ENCODE measurements at regions not wholly inside any gene's neighbourhood (a gene's known extent, or its start where the extent isn't known, plus 50 kb on each side); places are given as distances from the start of the nearest gene placed in this dataset.

DNA sequence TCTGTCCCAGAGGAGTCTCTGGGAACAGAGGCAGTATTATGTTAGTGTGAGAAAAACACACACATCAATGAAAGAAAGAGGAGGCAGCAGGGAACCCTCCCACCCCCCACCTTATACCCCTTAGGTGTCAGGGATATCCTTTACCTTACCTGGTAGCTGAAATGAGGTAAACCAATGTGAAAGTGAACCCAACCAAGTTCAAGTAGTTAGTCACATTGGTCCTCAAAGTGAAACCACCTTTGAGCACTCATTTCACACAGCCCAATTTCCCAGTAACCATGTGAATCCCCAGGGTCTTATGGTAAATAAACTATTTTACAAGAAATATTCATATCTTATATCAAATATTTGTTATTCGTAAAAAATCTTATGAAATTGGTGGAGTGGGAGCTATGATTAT is 377.8 kb downstream of the LRATD1 start:
- CTCF ChIA-PET, result interaction anchor here (0.8 to 1.1 kb wide), 2 partner anchors 307 to 376 kb away, joined by 3 to 4 read pairs; no protein-coding TSS in a partner anchor
- Histone ChIP-seq H2AFZ (ENCODE audit: low read depth) (no peak overlapping the region), H3K4me3 (ENCODE audit: low read depth in 2 of 2, low read length in 1 of 2) (no peak overlapping the region), H3K4me2 (no peak overlapping the region), H3K27me3 (ENCODE audit: insufficient read depth) (no peaks in the 10 kb centered on the region), H3K9me3 (0 out of 2 replicates have a peak, but pooled peaks cover 4% of the 10 kb centered on the region), H3K79me2 (ENCODE audit: insufficient read depth) (no peaks in the 10 kb centered on the region), H3K36me3 (replicated peaks in 1 of 2; ENCODE audit: control insufficient read depth in 1 of 2, insufficient read depth in 2 of 2, low read length in 1 of 2) (no peaks in the 10 kb centered on the region), H3F3A (replicated peaks; ENCODE audit: insufficient read depth) (no peaks in the 10 kb centered on the region), H3K9ac (no peak overlapping the region), H3K4me1 (ENCODE audit: control insufficient read depth in 1 of 2, insufficient read depth in 2 of 2, low read depth in 1 of 2, low read length in 1 of 2) (no peaks in the 10 kb centered on the region), H3K9me2 (no peaks in the 10 kb centered on the region), H4K20me1 (ENCODE audit: insufficient read depth) (no peaks in the 10 kb centered on the region), H3K27ac (ENCODE audit: low read depth in 2 of 2, low read length in 1 of 2) (no peak overlapping the region)
- TF ChIP-seq, protein P1, sequence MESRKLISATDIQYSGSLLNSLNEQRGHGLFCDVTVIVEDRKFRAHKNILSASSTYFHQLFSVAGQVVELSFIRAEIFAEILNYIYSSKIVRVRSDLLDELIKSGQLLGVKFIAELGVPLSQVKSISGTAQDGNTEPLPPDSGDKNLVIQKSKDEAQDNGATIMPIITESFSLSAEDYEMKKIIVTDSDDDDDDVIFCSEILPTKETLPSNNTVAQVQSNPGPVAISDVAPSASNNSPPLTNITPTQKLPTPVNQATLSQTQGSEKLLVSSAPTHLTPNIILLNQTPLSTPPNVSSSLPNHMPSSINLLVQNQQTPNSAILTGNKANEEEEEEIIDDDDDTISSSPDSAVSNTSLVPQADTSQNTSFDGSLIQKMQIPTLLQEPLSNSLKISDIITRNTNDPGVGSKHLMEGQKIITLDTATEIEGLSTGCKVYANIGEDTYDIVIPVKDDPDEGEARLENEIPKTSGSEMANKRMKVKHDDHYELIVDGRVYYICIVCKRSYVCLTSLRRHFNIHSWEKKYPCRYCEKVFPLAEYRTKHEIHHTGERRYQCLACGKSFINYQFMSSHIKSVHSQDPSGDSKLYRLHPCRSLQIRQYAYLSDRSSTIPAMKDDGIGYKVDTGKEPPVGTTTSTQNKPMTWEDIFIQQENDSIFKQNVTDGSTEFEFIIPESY (IDR thresholded peaks at IDR 0.05; ENCODE audit: borderline replicate concordance, low read depth), result no peak
- TF ChIP-seq RXRA (IDR thresholded peaks at IDR 0.05; ENCODE audit: borderline replicate concordance, low read depth) (no peak), RCOR1 (IDR thresholded peaks at IDR 0.05; ENCODE audit: low read length) (no peak), MEF2A (IDR thresholded peaks at IDR 0.05; ENCODE audit: borderline replicate concordance, low read depth) (no peak), FOXJ3 (CRISPR knock-in tag; IDR thresholded peaks at IDR 0.05) (no peak), RAD21 (IDR thresholded peaks at IDR 0.05; ENCODE audit: low read length) (no peak), SMC3 (IDR thresholded peaks at IDR 0.05; ENCODE audit: low read depth, low read length) (no peak), YY1 (IDR thresholded peaks at IDR 0.05; ENCODE audit: low read depth) (no peak), TAF1 (IDR thresholded peaks at IDR 0.05; ENCODE audit: borderline replicate concordance, low read depth, low read length) (no peak), EP300 (IDR thresholded peaks at IDR 0.05; ENCODE audit: borderline replicate concordance in 1 of 2, low read depth in 1 of 2, low read length in 1 of 2) (no peak), ELF1 (IDR thresholded peaks at IDR 0.05) (no peak), JUND (IDR thresholded peaks at IDR 0.05) (no peak), GATA2 (CRISPR knock-in tag; IDR thresholded peaks at IDR 0.05) (no peak), NRF1 (IDR thresholded peaks at IDR 0.05; ENCODE audit: low read depth, low read length) (no peak), GABPA (IDR thresholded peaks at IDR 0.05; ENCODE audit: low read depth) (no peak)
- TF ChIP-seq, protein P2, sequence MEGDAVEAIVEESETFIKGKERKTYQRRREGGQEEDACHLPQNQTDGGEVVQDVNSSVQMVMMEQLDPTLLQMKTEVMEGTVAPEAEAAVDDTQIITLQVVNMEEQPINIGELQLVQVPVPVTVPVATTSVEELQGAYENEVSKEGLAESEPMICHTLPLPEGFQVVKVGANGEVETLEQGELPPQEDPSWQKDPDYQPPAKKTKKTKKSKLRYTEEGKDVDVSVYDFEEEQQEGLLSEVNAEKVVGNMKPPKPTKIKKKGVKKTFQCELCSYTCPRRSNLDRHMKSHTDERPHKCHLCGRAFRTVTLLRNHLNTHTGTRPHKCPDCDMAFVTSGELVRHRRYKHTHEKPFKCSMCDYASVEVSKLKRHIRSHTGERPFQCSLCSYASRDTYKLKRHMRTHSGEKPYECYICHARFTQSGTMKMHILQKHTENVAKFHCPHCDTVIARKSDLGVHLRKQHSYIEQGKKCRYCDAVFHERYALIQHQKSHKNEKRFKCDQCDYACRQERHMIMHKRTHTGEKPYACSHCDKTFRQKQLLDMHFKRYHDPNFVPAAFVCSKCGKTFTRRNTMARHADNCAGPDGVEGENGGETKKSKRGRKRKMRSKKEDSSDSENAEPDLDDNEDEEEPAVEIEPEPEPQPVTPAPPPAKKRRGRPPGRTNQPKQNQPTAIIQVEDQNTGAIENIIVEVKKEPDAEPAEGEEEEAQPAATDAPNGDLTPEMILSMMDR (IDR thresholded peaks at IDR 0.05), result no peak
- TF ChIP-seq, protein P3, sequence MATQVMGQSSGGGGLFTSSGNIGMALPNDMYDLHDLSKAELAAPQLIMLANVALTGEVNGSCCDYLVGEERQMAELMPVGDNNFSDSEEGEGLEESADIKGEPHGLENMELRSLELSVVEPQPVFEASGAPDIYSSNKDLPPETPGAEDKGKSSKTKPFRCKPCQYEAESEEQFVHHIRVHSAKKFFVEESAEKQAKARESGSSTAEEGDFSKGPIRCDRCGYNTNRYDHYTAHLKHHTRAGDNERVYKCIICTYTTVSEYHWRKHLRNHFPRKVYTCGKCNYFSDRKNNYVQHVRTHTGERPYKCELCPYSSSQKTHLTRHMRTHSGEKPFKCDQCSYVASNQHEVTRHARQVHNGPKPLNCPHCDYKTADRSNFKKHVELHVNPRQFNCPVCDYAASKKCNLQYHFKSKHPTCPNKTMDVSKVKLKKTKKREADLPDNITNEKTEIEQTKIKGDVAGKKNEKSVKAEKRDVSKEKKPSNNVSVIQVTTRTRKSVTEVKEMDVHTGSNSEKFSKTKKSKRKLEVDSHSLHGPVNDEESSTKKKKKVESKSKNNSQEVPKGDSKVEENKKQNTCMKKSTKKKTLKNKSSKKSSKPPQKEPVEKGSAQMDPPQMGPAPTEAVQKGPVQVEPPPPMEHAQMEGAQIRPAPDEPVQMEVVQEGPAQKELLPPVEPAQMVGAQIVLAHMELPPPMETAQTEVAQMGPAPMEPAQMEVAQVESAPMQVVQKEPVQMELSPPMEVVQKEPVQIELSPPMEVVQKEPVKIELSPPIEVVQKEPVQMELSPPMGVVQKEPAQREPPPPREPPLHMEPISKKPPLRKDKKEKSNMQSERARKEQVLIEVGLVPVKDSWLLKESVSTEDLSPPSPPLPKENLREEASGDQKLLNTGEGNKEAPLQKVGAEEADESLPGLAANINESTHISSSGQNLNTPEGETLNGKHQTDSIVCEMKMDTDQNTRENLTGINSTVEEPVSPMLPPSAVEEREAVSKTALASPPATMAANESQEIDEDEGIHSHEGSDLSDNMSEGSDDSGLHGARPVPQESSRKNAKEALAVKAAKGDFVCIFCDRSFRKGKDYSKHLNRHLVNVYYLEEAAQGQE (IDR thresholded peaks at IDR 0.05; ENCODE audit: low read depth, low read length), result no peak
- TF ChIP-seq, protein P4, sequence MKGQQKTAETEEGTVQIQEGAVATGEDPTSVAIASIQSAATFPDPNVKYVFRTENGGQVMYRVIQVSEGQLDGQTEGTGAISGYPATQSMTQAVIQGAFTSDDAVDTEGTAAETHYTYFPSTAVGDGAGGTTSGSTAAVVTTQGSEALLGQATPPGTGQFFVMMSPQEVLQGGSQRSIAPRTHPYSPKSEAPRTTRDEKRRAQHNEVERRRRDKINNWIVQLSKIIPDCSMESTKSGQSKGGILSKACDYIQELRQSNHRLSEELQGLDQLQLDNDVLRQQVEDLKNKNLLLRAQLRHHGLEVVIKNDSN (IDR thresholded peaks at IDR 0.05; ENCODE audit: borderline replicate concordance, low read depth), result no peak
- TF ChIP-seq, protein P5, sequence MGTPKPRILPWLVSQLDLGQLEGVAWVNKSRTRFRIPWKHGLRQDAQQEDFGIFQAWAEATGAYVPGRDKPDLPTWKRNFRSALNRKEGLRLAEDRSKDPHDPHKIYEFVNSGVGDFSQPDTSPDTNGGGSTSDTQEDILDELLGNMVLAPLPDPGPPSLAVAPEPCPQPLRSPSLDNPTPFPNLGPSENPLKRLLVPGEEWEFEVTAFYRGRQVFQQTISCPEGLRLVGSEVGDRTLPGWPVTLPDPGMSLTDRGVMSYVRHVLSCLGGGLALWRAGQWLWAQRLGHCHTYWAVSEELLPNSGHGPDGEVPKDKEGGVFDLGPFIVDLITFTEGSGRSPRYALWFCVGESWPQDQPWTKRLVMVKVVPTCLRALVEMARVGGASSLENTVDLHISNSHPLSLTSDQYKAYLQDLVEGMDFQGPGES (IDR thresholded peaks at IDR 0.05; ENCODE audit: low read depth, low read length), result no peak
- 11% methylated on average over 1 of the region's 1 CpG for WGBS (ENCODE audit: low lambda C conversion rate)
- no peak for DNase-seq
- POLR2A ChIA-PET, result no interaction called here

Data from SK-N-SH (cell line).